OCI-M1 (cell line): ENCODE measurements at regions not wholly inside any gene's neighbourhood (a gene's known extent, or its start where the extent isn't known, plus 50 kb on each side); places are given as distances from the start of the nearest gene placed in this dataset.

Experiments
- DNase-seq: peaks from one replicate; lab custom pipeline; 2025; lab: John Stamatoyannopoulos, UW

- no peak for DNase-seq
Observed at GRCh38 chr5:114153833-114154232, 208.0 kb upstream of the KCNN2 start.

GRCh38 chr5:114166081-114166480, 195.8 kb upstream of the KCNN2 start:
- DNase-seq: no peak

- DNase-seq: no peak
Observed at GRCh38 chr5:114174131-114174530, 187.7 kb upstream of the KCNN2 start.

GRCh38 chr5:114174837-114175236, 187.0 kb upstream of the KCNN2 start:
- DNase-seq: no peak

GRCh38 chr5:114176356-114176755, 185.5 kb upstream of the KCNN2 start:
- no peak for DNase-seq

GRCh38 chr5:114179134-114179533, 182.7 kb upstream of the KCNN2 start:
- DNase-seq: no peak

- DNase-seq: no peak
Observed at GRCh38 chr5:114184006-114184405, 177.9 kb upstream of the KCNN2 start.

- DNase-seq: no peak
Observed at GRCh38 chr5:114185274-114185673, 176.6 kb upstream of the KCNN2 start.

GRCh38 chr5:114191441-114191840, 170.4 kb upstream of the KCNN2 start:
- no peak for DNase-seq

GRCh38 chr5:114192108-114192507, 169.8 kb upstream of the KCNN2 start:
- no peak for DNase-seq

- no peak for DNase-seq
Observed at GRCh38 chr5:114201332-114201731, 160.5 kb upstream of the KCNN2 start.

GRCh38 chr5:114204923-114205322, 156.9 kb upstream of the KCNN2 start:
- no peak for DNase-seq

GRCh38 chr5:114206640-114207039, 155.2 kb upstream of the KCNN2 start:
- DNase-seq: no peak

GRCh38 chr5:114207615-114208014, 154.3 kb upstream of the KCNN2 start:
- DNase-seq: no peak

GRCh38 chr5:114208120-114208519, 153.8 kb upstream of the KCNN2 start:
- DNase-seq: no peak

- DNase-seq: no peak
Observed at GRCh38 chr5:114208588-114208987, 153.3 kb upstream of the KCNN2 start.

- DNase-seq: no peak
Observed at GRCh38 chr5:114210662-114211061, 151.2 kb upstream of the KCNN2 start.

- no peak for DNase-seq
Observed at GRCh38 chr5:114221807-114222206, 140.1 kb upstream of the KCNN2 start.

GRCh38 chr5:114223866-114224265, 138.0 kb upstream of the KCNN2 start:
- DNase-seq: peak; percentile 28

- DNase-seq: peak; percentile 29
Observed at GRCh38 chr5:114237766-114238165, 124.1 kb upstream of the KCNN2 start.

- no peak for DNase-seq
Observed at GRCh38 chr5:114238771-114239313, 123.0 kb upstream of the KCNN2 start.

GRCh38 chr5:114243281-114243971, 118.4 kb upstream of the KCNN2 start:
- no peak for DNase-seq

GRCh38 chr5:114243972-114244317, 117.9 kb upstream of the KCNN2 start:
- DNase-seq: peak; percentile 0

GRCh38 chr5:114249823-114250222, 112.0 kb upstream of the KCNN2 start:
- no peak for DNase-seq
